Breast epithelium (tissue), 4 donors: ENCODE measurements at regions not wholly inside any gene's neighbourhood (a gene's known extent, or its start where the extent isn't known, plus 50 kb on each side); places are given as distances from the start of the nearest gene placed in this dataset.

Source experiments
- DNase-seq, 2 donors: peaks; one replicate each; pipeline ENCODE4 v3.0.0-alpha.2; 2019; ENCODE audit warnings: low spot score in 2 of 2
- H3K27ac ChIP-seq, 2 donors: fragments of 200-600 bp; sonication (generic) in 1 of 2; one replicate each; pipeline ENCODE4 v1.5.1; 2016 to 2019; ENCODE audit warnings: mild to moderate bottlenecking in 1 of 2
- H3K27me3 ChIP-seq, 2 donors: fragments of 200-600 bp; sonication (generic) in 1 of 2; one replicate each; pipeline versions ENCODE4 v1.5.1 to v1.6.0; 2017 to 2019; ENCODE audit warnings: control low read depth in 1 of 2, mild to moderate bottlenecking in 1 of 2
- H3K36me3 ChIP-seq: fragments of 200-600 bp; one replicate; pipeline ENCODE4 v1.5.1; 2019
- H3K4me1 ChIP-seq, 2 donors: fragments of 200-600 bp; sonication (generic); one replicate each; pipeline ENCODE4 v1.5.1; 2016 to 2019; ENCODE audit warnings: control low read depth in 1 of 2
- H3K4me3 ChIP-seq, 3 donors: fragments of 200-600 bp; sonication (generic); 1 replicate in 2 of 3; 2 replicates in 1 of 3; pipeline ENCODE4 v1.5.1; 2016 to 2019; ENCODE audit warnings: mild to moderate bottlenecking in 3 of 3, moderate library complexity in 2 of 3
- H3K9me3 ChIP-seq, 2 donors: fragments of 200-600 bp; sonication (generic) in 1 of 2; one replicate each; pipeline ENCODE4 v1.5.1; 2016 to 2019; ENCODE audit warnings: control low read depth in 1 of 2
- POLR2A ChIP-seq: fragments of 450-650 bp; IDR thresholded peaks from one replicate; pipeline ENCODE4 v1.6.1; 2016; ENCODE audit warnings: antibody characterized with exemption, mild to moderate bottlenecking, moderate library complexity
- POLR2AphosphoS5 ChIP-seq, 3 donors: sonication (generic); formaldehyde crosslinking; IDR thresholded peaks; one replicate each; pipeline ENCODE4 v1.6.1; 2017; ENCODE audit warnings: antibody characterized with exemption in 3 of 3
- intact Hi-C: fragments of 100-400 bp; cut with DNase I; formaldehyde crosslinking; loops from one replicate; pipeline ENCODE4 v1.15.1; 2023; ENCODE audit warnings: low total_unique reads
- TF ChIP-seq, protein P1 (sequence below), 3 donors: fragments of 450-650 bp; IDR thresholded peaks; one replicate each; pipeline ENCODE4 v1.5.1; 2016 to 2017; ENCODE audit warnings: antibody characterized with exemption in 3 of 3, mild to moderate bottlenecking in 3 of 3, moderate library complexity in 3 of 3

DNA sequence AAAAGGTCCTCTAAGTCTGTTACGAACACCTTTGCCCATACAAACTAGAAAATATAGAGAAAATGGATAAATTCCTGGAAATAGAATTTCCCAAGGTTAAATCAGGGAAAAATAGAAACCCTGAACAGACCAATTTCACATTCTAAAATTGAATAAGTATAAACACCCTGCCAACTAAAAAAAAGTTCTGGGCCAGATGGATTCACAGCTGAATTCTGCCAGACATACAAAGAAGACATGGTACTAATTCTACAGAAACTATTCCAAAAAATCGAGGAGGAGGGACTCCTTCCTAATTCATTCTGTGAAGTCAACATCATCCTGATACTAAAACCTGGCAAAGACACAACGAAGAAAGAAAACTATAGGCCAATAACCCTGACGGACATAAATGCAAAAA lies 400.4 kb upstream of the SEMA3A start:
- TF ChIP-seq POLR2A (no peak), POLR2AphosphoS5 (IDR thresholded peaks at IDR 0.05) (no peak)
- TF ChIP-seq, protein P1, sequence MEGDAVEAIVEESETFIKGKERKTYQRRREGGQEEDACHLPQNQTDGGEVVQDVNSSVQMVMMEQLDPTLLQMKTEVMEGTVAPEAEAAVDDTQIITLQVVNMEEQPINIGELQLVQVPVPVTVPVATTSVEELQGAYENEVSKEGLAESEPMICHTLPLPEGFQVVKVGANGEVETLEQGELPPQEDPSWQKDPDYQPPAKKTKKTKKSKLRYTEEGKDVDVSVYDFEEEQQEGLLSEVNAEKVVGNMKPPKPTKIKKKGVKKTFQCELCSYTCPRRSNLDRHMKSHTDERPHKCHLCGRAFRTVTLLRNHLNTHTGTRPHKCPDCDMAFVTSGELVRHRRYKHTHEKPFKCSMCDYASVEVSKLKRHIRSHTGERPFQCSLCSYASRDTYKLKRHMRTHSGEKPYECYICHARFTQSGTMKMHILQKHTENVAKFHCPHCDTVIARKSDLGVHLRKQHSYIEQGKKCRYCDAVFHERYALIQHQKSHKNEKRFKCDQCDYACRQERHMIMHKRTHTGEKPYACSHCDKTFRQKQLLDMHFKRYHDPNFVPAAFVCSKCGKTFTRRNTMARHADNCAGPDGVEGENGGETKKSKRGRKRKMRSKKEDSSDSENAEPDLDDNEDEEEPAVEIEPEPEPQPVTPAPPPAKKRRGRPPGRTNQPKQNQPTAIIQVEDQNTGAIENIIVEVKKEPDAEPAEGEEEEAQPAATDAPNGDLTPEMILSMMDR (IDR thresholded peaks at IDR 0.05) = no peak
- Histone ChIP-seq H3K27me3 (no peaks in the 10 kb centered on the region), H3K4me1 (no peaks in the 10 kb centered on the region), H3K4me3 (no peak overlapping the region), H3K27ac (no peak overlapping the region), H3K36me3 (no peaks in the 10 kb centered on the region), H3K9me3 (no peaks in the 10 kb centered on the region)
- DNase-seq = no peak
- intact Hi-C loops = no loop called here

DNA sequence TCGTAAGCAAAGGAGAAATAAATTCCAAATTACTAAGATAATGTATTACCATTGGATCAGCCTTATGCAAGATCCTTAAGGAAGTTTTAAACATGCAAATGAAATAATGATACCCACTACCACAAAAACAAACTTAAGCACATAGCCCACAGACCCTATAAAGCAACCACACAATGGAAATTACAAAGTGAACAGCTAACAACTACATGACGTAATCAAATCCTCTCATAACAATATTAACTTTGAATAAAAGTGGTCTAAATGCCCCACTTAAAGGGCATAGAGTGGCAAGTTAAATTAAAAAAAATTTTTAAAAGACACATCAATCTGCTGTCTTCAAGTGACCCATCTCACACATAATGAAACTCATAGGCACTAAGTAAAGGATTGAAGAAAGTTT lies 397.3 kb upstream of the SEMA3A start:
- no peak overlapping the region for H3K4me3 ChIP-seq
- H3K9me3 ChIP-seq = peaks cover 0 to 3% of the 10 kb centered on the region in 2 donors
- TF ChIP-seq POLR2A = no peak
- TF ChIP-seq, protein P1 (IDR thresholded peaks at IDR 0.05) = no peak
- no peak for TF ChIP-seq POLR2AphosphoS5 (IDR thresholded peaks at IDR 0.05)
- H3K27ac ChIP-seq = no peak overlapping the region
- no peaks in the 10 kb centered on the region for H3K4me1 ChIP-seq
- H3K36me3 ChIP-seq = no peaks in the 10 kb centered on the region
- intact Hi-C loops = no loop called here
- no peaks in the 10 kb centered on the region for H3K27me3 ChIP-seq
- no peak for DNase-seq

DNA sequence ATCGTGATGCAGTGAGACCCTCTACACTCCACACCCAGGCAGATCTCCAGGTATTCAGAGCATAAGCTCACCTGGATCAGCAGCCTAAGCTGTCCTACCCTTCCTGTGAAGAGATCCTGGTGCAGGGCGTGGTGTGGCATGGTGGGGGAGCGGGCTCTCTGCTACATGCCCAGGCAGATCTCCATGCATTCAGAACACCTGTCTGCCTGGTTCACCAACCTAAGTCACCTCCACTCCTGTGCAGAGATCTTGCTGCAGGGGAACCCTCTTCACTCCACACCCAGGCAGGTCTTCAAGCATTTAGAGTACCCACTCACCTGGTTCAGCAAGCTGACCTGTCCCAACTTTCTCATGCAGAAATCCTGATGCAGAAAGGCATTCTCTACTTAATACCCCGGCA lies 394.4 kb upstream of the SEMA3A start:
- DNase-seq = no peak
- Histone ChIP-seq H3K36me3 (no peaks in the 10 kb centered on the region), H3K27me3 (no peaks in the 10 kb centered on the region), H3K9me3 (peaks cover 0 to 3% of the 10 kb centered on the region in 2 donors), H3K4me1 (no peaks in the 10 kb centered on the region), H3K27ac (no peak overlapping the region), H3K4me3 (no peak overlapping the region)
- intact Hi-C loops = no loop called here
- TF ChIP-seq POLR2A = no peak
- TF ChIP-seq POLR2AphosphoS5 (IDR thresholded peaks at IDR 0.05) = no peak
- TF ChIP-seq, protein P1 (IDR thresholded peaks at IDR 0.05) = no peak

DNA sequence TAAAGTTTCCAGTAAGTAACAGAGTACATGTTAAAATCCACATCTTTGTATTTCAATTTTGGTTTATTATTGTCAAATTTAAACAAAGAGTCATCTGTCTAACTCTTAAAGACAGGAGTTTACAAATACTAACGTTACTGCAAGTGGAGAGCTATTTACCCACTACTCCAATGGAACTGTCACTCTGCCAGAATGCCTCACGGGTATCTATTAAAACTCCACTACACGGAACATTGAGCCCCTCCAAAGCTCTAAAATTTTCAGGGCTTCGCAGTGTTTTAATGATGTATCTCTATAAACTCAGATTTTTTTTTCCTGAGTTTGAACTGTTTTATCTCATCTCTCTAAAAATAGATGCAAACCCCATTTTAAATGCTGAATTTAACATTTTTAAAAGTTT lies 388.7 kb upstream of the SEMA3A start:
- no peaks in the 10 kb centered on the region for H3K36me3 ChIP-seq
- no peak overlapping the region for H3K27ac ChIP-seq

DNA sequence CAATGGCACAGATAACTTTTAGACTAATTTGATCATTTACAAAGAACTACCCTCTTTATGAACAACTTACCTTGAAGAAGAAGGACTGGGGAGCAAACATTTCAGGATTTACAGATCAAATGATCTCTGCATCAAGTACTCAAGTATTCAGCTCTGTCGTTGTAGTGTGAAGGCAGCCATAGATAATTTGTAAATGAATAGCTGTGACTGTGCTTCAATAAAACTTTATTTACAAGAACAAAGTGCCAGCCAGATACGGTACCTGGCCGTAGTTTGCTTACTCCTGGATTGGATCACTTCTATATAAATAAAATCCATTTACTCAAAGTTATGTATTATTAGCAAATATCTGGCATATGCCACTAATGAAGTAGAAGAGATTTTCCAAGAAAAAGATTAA lies 388.2 kb upstream of the SEMA3A start:
- H3K4me1 ChIP-seq = no peaks in the 10 kb centered on the region
- H3K4me3 ChIP-seq = no peak overlapping the region
- TF ChIP-seq POLR2AphosphoS5 (IDR thresholded peaks at IDR 0.05) (no peak), POLR2A (no peak)
- TF ChIP-seq, protein P1 (IDR thresholded peaks at IDR 0.05) = no peak
- DNase-seq = no peak
- H3K9me3 ChIP-seq = no peaks in the 10 kb centered on the region
- no peak overlapping the region for H3K27ac ChIP-seq
- no peaks in the 10 kb centered on the region for H3K27me3 ChIP-seq
- H3K36me3 ChIP-seq = no peaks in the 10 kb centered on the region
- intact Hi-C loops = no loop called here

More for the DNA sequence above, 388.7 kb upstream of the SEMA3A start:
- DNase-seq = no peak
- H3K4me1 ChIP-seq = no peaks in the 10 kb centered on the region
- no peaks in the 10 kb centered on the region for H3K9me3 ChIP-seq
- TF ChIP-seq POLR2A = no peak
- TF ChIP-seq, protein P1 (IDR thresholded peaks at IDR 0.05) = no peak
- TF ChIP-seq POLR2AphosphoS5 (IDR thresholded peaks at IDR 0.05) = no peak
- intact Hi-C loops = no loop called here
- H3K27me3 ChIP-seq = no peaks in the 10 kb centered on the region
- H3K4me3 ChIP-seq = no peak overlapping the region
